ENCODE measurements at regions not wholly inside any gene's neighbourhood (a gene's known extent, or its start where the extent isn't known, plus 50 kb on each side); places are given as distances from the start of the nearest gene placed in this dataset.

DNA sequence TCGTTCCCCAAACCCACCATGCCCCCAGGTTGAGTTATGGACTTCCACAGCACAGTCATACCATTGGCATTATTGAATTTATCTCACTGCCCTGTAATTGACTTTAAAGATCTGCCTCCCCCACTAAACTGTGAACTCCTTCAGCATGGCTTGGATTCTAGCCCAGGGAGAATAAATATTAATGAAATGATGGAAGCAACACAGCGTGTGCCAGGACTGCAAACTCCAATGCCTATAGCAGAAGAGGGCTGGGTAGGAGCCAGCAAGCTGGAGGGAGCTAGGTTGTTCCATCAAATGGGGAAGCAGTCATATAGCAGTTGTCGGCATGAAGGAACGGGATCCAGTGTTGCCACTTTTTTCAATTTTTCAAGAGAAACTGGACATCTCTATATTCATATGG, 69.0 kb upstream of the MSX2 start:
- H3K27me3 ChIP-seq (replicated peaks in 1 of 2; ENCODE audit: control insufficient read depth in 2 of 2, insufficient read depth in 2 of 2, low read length in 1 of 2), result no peaks in the 10 kb centered on the region; a peak in 1 of 4 replicates
- 38% methylated on average over 4 of the region's 4 CpGs for WGBS (ENCODE audit: insufficient coverage, insufficient replicate concordance, low lambda C conversion rate, missing lambda C conversion rate)
- ATAC-seq (no peak), DNase-seq (ENCODE audit: low read depth, low spot score) (no peak), FAIRE-seq (no peak)
- ChIA-PET RAD21 (ENCODE audit: unreplicated experiment) (no interaction called here), POLR2A (no interaction called here), CTCF (no interaction called here), SMC1A (ENCODE audit: uncharacterized antibody, unreplicated experiment) (no interaction called here)
- intact Hi-C loops (cut with micrococcal nuclease; ENCODE audit: unreplicated experiment) (no loop called here), in situ Hi-C loops (cut with MboI) (no loop called here)
- TF ChIP-seq SUZ12 (IDR thresholded peaks at IDR 0.05; ENCODE audit: unreplicated experiment) (no peak), RAD21 (IDR thresholded peaks at IDR 0.05; ENCODE audit: insufficient read depth, low read depth, low read length) (no peak)
- no peaks in the 10 kb centered on the region for H4K20me1 ChIP-seq (ENCODE audit: control insufficient read depth, insufficient read depth)
- no TSS peak for BruUV-seq (replicated peaks)
- no peak overlapping the region for H3K4me2 ChIP-seq (ENCODE audit: control insufficient read depth, insufficient read depth)
- no peaks in the 10 kb centered on the region for H3K4me1 ChIP-seq (ENCODE audit: control insufficient read depth, insufficient read depth, low read length)
- H2AFZ ChIP-seq (ENCODE audit: control insufficient read depth, low read depth, low read length), result no peak overlapping the region
- no peak overlapping the region for H3K4me3 ChIP-seq
- H3K79me2 ChIP-seq (ENCODE audit: control insufficient read depth, insufficient read depth, low read length), result no peaks in the 10 kb centered on the region
- no peak overlapping the region for H3K27ac ChIP-seq (ENCODE audit: control insufficient read depth, insufficient read depth)
- H3K9me3 ChIP-seq (replicated peaks; ENCODE audit: control insufficient read depth, insufficient read depth, low read length), result no peaks in the 10 kb centered on the region
- H3K36me3 ChIP-seq (ENCODE audit: control insufficient read depth in 2 of 2, insufficient read depth in 2 of 2, low read length in 1 of 2), result no peaks in the 10 kb centered on the region
- H3K9ac ChIP-seq (ENCODE audit: control insufficient read depth, insufficient read depth, low read length), result no peak overlapping the region

DNA sequence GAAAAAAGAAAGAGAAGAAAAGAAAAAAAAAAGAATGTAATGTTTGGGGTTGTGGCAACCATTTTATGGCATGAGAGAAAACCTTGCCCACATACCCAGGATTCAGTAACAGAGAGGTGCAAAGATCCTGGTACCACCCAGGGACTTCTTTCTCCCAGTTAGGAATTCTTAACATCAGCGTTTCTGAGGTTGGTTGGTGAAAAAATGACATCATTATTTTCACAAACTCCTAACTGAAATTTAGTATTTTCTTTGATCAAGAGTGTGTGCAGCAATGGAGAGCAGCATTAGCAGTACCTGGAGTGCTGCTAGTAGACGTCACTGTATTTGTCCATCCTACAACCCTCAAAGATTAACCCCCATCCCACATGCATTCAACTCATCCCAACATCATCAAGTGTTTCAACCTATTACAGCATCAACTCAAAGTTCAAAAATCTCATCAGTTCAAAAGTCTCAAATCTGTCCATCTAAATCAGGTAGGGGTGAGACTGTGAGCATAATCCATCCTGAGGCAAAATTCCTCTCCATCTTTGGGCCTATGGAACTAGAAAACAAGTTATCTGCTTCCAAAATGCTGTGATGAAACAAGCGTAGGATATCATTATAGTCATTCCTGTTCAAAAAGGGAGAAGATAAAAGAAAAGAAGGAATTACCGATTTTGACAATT, 60.1 kb upstream of the MSX2 start:
- CTCF ChIA-PET, result no interaction called here
- WGBS (ENCODE audit: insufficient coverage, insufficient replicate concordance, low lambda C conversion rate, missing lambda C conversion rate), result 29% methylated on average over 4 of the region's 4 CpGs

More for the DNA sequence above, 60.1 kb upstream of the MSX2 start:
- H3K9me3 ChIP-seq (replicated peaks; ENCODE audit: control insufficient read depth, insufficient read depth, low read length), result no peaks in the 10 kb centered on the region
- H2AFZ ChIP-seq (ENCODE audit: control insufficient read depth, low read depth, low read length), result no peak overlapping the region
- H3K27me3 ChIP-seq (replicated peaks in 1 of 2; ENCODE audit: control insufficient read depth in 2 of 2, insufficient read depth in 2 of 2, low read length in 1 of 2), result no peaks in the 10 kb centered on the region
- RAD21 ChIA-PET (ENCODE audit: unreplicated experiment), result no interaction called here
- FAIRE-seq (no peak), ATAC-seq (no peak), DNase-seq (ENCODE audit: low read depth, low spot score) (no peak)
- intact Hi-C loops (cut with micrococcal nuclease; ENCODE audit: unreplicated experiment), result no loop called here
- no peak overlapping the region for H3K4me2 ChIP-seq (ENCODE audit: control insufficient read depth, insufficient read depth)
- in situ Hi-C loops (cut with MboI), result no loop called here
- no peak for TF ChIP-seq SPI1 (IDR thresholded peaks at IDR 0.05; ENCODE audit: borderline replicate concordance, insufficient read depth, low read depth, low read length)
- TF ChIP-seq SP1 (IDR thresholded peaks at IDR 0.05; ENCODE audit: low read depth, low read length), result no peak
- TF ChIP-seq SIX5 (IDR thresholded peaks at IDR 0.05; ENCODE audit: low read depth, low read length, severe bottlenecking), result no peak
- no peak for TF ChIP-seq SREBF2 (IDR thresholded peaks at IDR 0.05; ENCODE audit: low read length)
- TF ChIP-seq, protein P1, sequence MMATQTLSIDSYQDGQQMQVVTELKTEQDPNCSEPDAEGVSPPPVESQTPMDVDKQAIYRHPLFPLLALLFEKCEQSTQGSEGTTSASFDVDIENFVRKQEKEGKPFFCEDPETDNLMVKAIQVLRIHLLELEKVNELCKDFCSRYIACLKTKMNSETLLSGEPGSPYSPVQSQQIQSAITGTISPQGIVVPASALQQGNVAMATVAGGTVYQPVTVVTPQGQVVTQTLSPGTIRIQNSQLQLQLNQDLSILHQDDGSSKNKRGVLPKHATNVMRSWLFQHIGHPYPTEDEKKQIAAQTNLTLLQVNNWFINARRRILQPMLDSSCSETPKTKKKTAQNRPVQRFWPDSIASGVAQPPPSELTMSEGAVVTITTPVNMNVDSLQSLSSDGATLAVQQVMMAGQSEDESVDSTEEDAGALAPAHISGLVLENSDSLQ (IDR thresholded peaks at IDR 0.05), result no peak
- no peak for TF ChIP-seq RELA (IDR thresholded peaks at IDR 0.05; ENCODE audit: borderline replicate concordance, partially characterized antibody)
- no peak for TF ChIP-seq MYB (IDR thresholded peaks at IDR 0.05; ENCODE audit: borderline replicate concordance, low read depth, low read length)
- no peak for TF ChIP-seq STAT3 (IDR thresholded peaks at IDR 0.05; ENCODE audit: low read depth, low read length)
- TF ChIP-seq MTA3 (IDR thresholded peaks at IDR 0.05; ENCODE audit: borderline replicate concordance, low read length), result no peak
- no peak for TF ChIP-seq SUZ12 (IDR thresholded peaks at IDR 0.05; ENCODE audit: unreplicated experiment)
- no peak for TF ChIP-seq RCOR1 (conservative IDR thresholded peaks at IDR 0.05; ENCODE audit: low read depth, low read length)
- TF ChIP-seq ZSCAN29 (IDR thresholded peaks at IDR 0.05), result no peak
- no peak for TF ChIP-seq NR2C1 (IDR thresholded peaks at IDR 0.05)
- TF ChIP-seq RAD21 (IDR thresholded peaks at IDR 0.05; ENCODE audit: insufficient read depth, low read depth, low read length), result no peak
- TF ChIP-seq POLR2A (IDR thresholded peaks at IDR 0.05; ENCODE audit: low read depth, low read length), result no peak
- no peak for TF ChIP-seq NFYB (IDR thresholded peaks at IDR 0.05; ENCODE audit: insufficient read depth, low read depth, low read length)
- no peak for TF ChIP-seq RAD51 (IDR thresholded peaks at IDR 0.05)
- no peak for TF ChIP-seq ZNF274 (IDR thresholded peaks at IDR 0.05; ENCODE audit: insufficient read depth, insufficient read length)
- TF ChIP-seq SREBF1 (IDR thresholded peaks at IDR 0.05; ENCODE audit: low read length), result no peak
- no peaks in the 10 kb centered on the region for H4K20me1 ChIP-seq (ENCODE audit: control insufficient read depth, insufficient read depth)
- SMC1A ChIA-PET (ENCODE audit: uncharacterized antibody, unreplicated experiment), result no interaction called here
- no peaks in the 10 kb centered on the region for H3K4me1 ChIP-seq (ENCODE audit: control insufficient read depth, insufficient read depth, low read length)
- no peak overlapping the region for H3K27ac ChIP-seq (ENCODE audit: control insufficient read depth, insufficient read depth)
- no peak overlapping the region for H3K4me3 ChIP-seq
- no TSS peak for BruUV-seq (replicated peaks)
- POLR2A ChIA-PET, result no interaction called here
- H3K36me3 ChIP-seq (ENCODE audit: control insufficient read depth in 2 of 2, insufficient read depth in 2 of 2, low read length in 1 of 2), result no peaks in the 10 kb centered on the region
- H3K9ac ChIP-seq (ENCODE audit: control insufficient read depth, insufficient read depth, low read length), result no peak overlapping the region
- H3K79me2 ChIP-seq (ENCODE audit: control insufficient read depth, insufficient read depth, low read length), result no peaks in the 10 kb centered on the region

All from GM12878 (cell line).